GM18499 (cell line): ENCODE measurements at regions not wholly inside any gene's neighbourhood (a gene's known extent, or its start where the extent isn't known, plus 50 kb on each side); places are given as distances from the start of the nearest gene placed in this dataset.

Experiments used
- ATAC-seq: cut with Tn5 transposase; IDR thresholded peaks from one replicate; pipeline ENCODE4 v1.9.1; 2021; ENCODE audit warnings: moderate number of reproducible peaks; ENCODE audit not compliant: insufficient read depth, unreplicated experiment

DNA sequence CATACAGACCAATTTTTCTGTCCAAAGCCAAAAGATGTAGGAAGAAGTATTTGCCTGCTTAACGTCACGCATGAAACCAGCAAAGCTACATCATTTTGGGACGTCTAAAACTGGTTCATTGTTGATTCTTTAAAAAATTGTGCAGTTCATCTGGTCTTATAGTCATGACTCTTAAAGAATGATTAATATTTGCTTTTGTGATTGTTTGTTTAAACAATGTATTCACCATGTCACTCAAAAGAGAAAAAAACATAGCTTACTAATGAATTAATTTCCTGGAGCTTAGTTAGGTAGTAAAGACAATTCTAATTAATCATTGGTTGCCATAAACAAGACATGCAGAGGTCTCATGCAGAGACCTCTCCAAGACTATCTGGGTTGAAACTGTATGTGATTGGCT lies 157.3 kb downstream of the RPS12 start:
- ATAC-seq: no peak

DNA sequence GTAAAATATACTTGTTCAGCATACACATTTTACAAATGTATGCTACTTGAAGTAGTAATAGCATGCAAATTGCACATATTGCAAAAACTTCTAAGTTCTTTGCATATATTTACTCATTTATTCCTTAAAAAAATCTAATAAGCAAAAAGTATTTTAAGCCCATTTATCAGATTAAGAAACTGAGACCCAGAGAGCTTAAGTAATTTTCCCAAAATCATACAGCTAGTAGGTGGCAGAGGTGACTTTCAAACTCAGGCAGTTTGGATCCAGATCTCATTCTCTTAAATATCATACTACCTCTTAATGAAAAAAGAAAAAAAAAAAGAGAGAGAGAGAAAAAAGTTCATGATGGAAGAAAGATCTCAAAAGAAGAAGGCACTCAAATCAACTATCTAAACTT lies 157.9 kb downstream of the RPS12 start:
- ATAC-seq: no peak

DNA sequence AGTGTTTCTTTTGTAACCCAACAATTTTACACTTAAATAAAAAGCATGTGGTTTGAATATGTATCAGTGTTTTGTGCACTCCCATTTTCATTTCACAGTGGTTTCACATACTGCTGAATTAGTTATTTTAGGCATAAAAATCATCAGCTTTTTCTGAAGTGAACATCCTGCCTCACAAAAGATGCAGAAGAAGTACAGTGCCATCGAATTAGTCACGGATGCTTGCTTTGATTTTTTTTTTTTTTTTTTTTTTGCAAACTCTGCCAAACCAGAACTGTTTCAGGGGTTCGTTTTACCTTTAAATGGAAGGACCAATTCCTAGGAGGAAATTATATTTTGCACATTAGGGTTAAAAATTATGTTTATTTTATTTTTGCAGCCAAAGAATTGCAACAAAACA lies 158.6 kb downstream of the RPS12 start:
- ATAC-seq: no peak

DNA sequence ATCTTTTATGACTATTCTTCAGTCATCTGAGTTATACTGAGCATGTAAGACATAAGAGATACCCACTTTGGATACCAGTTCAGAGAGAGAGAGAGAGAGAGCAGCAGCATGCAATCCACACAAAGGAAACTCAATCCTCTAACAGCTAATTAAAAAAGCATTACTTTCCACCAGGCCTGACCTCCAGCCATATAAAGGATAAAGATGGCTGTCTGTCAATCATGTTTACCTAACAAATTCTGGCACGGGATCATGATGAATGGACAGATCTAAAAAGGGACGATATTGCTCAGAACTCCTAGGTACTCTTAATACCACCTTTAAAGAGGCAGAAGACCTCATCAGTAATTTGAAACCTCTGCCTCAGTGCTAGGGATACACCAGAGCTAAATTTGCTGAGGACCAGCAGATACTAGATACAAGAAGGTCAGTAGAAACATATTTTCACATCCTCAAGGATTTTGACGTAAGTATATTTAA lies 159.2 kb downstream of the RPS12 start:
- ATAC-seq: no peak

DNA sequence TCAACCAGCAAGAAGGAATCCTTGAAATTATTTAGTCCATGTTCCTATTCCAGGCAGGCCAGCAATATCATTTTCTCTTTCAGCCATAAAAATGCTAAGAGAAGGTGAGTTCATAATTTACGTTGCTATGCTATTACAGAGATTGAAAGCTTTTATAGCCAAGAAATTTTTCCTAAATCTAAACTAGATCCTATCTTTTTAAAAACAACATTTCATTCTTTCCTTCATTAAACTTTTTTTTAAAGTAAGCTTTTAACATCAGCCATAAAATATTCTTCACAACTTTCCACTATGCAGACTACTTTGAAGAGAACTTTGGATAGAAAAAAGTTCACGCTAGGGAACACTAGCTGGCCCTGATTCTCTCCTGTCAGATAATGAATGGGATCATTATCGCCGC lies 159.8 kb downstream of the RPS12 start:
- ATAC-seq: no peak

DNA sequence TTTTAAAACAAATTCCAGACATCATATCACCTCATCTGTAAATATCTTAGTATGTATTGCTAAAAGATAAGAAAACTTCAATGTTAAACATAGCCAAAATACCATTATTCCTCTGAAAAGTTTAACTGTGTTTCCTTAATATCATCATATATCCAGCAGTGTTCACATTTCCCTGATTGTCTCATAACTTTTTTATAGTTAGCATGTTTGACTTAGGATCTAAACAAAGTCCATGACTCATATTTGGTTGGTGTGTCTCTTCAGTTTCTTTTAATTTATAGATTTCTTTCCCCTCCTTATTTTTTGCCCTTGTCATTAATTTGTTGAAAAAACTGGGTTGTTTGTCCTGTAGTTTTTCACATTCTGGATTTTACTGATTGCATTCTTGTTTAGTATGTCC lies 163.0 kb downstream of the RPS12 start:
- no peak for ATAC-seq

DNA sequence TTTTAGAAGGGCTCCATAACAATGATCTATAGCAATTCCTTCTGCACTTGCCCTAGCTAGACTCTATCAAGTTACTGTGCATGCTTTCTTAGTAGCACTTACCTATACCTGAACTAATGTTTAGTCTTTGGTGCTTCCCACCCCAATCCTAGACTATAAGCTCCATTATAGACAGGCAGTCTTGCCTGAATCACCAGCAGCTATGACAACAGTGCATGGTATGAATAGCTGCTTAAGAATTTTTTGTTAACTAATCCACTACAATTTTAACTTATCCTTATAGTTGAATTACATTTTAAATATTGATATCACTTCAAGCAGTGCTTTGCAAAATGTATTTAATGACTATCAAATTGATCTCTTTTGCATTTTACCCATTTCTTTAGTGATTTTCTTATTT lies 164.3 kb downstream of the RPS12 start:
- ATAC-seq: no peak

DNA sequence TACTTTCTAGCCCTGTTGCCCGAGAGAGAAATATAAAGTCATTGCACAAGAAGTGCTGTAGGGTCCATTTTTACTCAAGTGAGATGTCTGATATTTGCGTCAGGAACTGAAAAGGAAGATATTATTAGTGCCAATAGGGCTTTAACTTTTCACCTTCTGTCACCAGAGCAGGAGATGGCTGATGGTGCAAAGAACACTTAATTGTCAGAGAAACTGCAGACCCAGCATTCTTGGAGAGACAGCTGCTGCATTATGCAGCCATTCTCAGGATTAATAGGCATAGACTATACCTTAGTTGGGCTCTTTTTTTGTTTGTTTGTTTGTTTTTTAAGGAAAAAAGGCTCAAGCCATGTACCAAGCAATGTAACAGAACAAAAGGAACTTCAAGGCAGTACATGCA lies 179.4 kb downstream of the RPS12 start:
- no peak for ATAC-seq

DNA sequence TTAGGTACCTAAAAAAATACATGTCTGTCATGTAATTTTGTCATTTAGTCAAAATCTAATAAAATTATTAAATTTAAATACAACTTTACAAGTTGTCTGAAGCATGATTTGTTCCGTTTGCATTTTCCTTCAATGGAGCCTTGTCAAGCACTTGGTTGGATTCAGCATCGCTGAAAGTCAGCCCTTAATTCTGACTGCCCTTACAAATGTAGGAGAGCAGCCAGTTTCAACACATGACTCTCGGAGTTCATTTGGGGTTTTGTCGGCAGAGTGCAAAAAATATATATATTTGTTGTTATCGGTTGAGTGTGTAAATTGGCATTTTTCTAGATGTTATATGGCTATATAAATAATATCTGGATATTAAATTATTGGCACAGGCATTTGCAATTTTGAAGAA lies 180.6 kb downstream of the RPS12 start:
- no peak for ATAC-seq

DNA sequence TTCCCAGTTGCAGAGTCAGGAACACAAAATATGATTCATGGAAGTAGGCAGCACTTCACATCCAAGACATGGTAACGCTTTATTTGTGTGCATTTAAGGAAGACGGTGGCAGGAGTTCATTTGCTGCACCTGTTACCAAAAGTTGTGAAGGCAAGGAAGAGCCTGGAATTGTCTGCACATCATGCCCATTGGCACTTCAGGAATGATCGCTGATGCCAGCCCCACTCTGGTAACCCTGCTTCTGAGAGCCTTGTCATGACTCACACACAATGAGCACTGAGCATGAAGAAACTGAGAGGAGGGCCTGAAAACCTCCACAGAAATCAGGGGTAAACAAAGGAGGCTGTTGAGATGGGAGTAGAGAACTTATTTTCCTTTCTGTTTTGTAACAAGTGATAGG lies 181.1 kb downstream of the RPS12 start:
- ATAC-seq: no peak

DNA sequence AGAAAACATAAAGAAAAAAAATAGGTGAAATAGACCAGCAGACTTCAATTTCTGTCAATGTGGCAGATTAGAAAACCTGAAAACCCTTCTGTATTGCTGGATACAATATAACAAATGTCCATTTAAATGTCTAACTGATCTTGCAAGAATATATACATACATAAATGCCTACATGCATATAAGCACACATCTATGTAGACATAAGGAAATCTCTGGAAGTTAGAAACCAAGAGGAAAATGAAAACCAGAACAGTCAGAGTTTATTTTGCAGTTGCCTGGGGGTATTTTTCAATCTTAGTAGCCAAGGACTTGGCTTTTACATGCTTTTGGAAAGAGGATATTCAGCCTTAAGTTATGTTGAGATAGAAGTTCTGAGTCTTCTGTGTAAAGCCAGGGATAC lies 184.0 kb downstream of the RPS12 start:
- no peak for ATAC-seq

DNA sequence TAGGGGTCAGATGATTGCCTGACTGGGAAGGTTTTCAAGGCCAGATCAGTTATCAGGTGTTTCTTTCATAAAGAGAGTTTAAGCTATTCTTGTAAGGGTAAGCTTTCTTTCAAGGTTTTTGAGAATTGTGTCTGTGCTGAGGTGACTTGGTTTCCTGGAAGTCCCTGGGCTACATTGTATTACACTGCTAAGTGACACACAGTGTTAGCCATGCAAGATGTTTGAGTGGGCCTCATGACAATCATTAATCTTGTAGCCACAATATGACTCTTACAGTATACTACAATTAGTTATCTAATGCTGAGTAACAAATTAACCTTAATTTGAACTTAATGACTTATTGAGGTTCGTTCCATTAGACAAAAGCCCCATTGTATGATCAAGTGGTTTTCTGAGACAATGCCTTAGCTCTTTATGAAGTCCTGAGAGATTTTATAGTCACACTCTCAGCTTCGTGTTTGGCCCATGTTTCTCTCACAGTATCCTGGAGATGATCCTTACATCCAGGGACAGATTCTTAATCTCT lies 186.7 kb downstream of the RPS12 start:
- ATAC-seq: no peak

DNA sequence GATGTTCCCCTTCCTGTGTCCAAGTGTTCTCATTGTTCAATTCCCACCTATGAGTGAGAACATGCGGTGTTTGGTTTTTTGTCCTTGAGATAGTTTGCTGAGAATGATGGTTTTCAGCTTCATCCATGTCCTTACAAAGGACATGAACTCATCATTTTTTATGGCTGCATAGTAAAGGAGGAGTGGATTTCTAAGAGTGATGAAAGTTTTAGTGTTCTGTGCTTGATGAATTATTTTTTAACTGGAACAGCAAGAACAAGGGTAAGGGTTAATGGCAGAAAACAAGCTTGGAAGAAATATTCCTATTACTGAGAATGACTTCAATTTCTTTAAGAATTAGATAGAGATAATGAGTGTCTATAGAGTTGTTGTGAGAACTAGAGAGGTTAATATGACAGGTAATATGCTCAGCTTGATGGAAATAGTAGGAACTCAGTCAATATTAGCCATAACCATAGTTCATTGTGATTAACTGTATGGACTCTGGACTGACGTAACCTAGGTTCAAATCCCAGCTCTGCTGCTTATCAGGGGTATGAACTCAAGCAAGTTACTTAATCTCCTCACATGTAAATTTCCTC lies 190.0 kb downstream of the RPS12 start:
- ATAC-seq: no peak

DNA sequence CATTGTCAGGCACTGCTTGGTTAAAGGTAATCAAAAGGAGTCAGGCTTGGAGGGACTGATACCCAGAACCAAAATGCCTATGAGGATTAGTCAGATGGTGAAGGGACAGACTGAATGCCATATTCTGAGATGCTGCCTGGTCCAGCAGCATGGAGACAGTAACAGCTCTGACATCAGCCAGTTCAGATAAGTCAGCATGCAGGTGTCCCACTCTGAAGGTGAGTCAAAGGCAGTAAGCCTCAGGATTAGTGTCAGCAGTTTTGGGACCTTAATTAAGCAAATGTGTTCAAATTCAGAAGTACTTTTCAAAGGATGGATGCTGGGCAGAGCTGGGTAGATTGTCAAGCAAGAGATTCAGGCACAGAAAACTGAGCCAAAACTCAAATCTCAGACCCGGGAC lies 198.4 kb downstream of the RPS12 start:
- no peak for ATAC-seq

DNA sequence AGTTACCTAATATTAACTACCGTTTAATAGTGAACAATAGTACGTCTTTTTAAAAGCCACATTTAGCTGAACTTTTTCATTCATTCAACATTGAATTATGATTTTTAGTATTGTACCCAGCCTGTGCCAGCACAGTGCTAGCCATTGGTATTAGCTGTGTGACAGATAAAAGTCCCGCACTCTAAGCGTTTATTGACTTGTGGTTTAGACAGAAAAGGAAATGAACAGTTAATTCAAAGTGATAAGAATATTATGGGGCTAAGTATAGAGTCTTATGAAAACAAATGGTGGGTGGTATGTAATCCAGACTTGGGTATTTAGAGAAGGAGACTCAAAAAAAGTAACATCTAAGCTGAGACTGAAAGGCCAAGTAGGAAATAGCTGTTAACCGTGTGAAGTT lies 202.3 kb downstream of the RPS12 start:
- ATAC-seq: no peak

DNA sequence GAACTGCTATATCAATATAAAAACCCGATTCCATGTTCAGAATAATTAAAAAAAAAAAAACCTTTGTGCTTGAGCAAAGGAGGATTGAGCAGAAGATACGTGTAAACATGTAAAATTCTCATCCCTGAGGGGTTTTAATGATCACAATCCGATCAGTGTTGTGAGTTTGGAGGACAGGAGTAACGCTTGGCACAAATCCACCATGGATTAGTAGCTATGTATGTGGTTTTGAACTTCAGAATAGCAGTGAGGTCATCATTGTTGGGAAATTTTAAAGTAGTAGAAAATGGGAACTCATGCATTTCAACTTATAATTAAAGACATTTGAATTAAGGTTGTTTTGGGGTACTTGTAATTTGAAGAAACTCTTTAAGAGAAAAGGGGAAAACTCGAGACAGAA lies 203.2 kb downstream of the RPS12 start:
- ATAC-seq: no peak

DNA sequence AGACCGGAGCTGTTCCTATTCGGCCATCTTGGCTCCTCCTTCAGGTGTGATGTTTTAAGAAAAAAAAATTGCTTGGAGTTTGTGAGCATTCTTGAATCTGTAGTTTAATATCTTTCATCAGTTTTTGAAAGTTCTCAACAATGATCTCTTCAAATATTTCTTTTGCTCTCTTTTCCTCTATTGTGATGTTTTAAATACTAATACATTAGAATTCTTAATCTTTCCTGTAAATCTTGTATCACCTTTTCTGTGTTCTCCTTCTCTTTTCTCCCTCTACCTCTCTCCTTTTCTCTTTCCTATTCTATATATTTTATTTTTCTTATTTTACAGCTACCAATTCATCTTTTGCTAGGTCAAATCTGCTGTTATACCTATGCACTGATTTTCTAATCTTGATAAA lies 212.3 kb downstream of the RPS12 start:
- no peak for ATAC-seq

DNA sequence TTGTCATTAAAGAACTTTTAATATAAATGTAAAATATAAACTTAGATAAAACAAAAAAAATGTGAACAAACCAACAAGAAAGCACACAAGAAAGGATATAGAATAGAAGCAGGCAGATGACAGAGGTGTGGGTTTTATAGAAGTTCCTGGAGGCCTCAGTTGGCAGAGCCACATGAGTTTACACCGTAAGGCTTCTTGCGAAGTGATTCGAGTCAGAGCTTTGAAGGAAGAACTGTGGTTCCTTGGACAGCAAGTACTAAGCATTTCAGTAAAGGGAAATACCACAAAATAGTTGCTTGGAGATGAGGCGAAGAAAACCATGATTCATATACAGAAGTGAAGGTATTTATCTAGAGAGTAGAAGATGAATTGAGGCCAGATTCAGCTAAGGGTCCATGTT lies 207.9 kb upstream of the EYA4 start:
- ATAC-seq: no peak

DNA sequence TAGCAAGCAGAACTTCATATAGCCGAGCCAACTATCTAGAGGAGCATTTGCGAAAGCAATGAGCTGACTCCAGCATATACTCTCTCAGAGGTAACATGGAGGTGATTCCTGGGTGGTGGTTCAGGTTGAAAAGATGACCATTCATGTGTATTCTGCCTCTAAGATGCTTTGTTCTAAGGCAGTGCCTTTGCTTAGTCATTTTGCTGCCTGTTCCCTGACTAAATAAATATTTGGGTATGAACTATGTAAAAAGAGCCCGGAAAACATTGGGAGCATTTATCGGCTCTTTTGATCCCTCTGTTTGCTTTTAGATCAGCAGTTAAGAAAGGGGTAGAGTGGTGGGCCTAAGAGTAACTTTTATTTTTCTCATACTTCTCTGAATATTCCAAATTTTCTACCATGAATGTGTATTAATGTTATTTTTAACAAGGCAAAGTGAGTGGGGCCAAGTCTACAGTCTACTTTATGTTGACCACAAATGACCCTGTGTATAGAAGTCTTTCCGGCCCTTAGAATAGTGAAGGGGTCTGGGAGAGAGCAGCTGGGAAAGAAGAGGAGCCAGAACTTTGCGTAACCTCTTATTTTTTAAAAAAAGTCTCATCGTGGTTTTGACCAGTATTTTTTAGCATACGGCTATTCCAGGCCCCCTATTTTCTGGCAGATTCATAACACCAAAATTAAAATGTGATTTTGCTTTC lies 206.5 kb upstream of the EYA4 start:
- ATAC-seq: no peak

DNA sequence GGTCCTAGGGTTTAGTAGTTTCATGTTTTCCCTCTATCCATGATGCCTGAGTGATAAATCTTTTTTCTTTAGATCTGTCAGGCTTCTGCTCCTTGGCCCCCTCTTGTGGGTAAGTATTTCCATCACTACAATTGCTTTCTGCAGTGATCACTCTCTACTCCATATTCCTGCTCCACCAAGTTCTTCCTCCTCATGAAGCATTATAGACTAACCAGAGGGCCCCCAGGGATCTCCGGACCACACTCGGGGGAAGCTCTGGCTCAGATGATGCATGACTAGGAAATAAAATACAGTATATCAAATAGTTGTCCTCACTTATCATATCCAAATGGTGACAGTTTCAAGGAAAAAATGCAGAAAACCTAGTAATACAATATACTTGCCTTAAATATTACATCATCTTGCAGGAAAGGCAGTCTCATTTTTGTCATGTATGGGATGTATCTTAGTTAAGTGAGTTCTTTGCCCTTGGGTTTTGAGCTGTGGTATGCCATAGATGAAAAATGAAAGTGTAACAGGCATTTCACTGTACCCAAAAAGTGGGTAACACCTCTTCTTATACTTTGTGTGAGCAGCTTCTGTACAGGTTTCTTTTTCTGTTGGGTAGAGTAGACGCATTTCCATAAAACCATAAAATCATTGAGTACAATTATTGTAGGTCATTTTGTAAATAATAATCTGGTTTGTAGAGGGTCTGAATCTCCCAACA lies 200.9 kb upstream of the EYA4 start:
- ATAC-seq: no peak

DNA sequence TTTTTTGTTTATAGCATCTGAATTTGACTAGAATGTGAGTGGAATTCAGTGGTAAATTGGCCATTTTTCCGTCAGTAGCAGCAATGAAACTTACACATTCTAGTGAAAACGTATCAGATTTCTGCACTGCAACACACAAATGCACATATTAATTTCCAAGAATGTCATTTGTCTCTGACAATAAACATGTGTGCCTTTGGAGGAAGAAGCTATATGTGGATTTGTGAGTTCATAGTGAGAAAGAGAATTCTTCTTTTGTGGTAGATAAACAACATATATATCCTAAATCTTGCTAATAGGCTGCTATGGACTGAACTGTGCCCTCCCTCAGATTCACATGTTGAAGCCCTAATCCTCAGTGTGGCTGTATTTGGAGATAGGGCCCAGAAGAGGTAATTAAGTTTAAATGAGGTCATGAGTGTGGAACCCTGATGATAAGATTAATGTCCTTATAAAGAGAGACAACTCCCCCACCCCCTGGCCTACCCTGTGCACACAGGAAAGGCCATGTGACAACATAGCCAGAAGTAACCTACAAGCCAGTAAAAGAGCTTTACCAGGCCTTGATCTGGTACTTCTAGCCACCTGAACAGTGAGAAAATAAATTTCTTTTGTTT lies 200.2 kb upstream of the EYA4 start:
- ATAC-seq: no peak
